Neural cell (in vitro differentiated cells): ENCODE measurements at regions not wholly inside any gene's neighbourhood (a gene's known extent, or its start where the extent isn't known, plus 50 kb on each side); places are given as distances from the start of the nearest gene placed in this dataset.

Experiments used
- EP300 ChIP-seq: fragments of 450-650 bp; conservative IDR thresholded peaks from 2 replicates; pipeline ENCODE4 v1.6.1; 2014; ENCODE audit warnings: antibody characterized with exemption, mild to moderate bottlenecking, moderate library complexity; ENCODE audit not compliant: poor library complexity, severe bottlenecking
- EZH2 ChIP-seq: fragments of 200-600, 300-800 bp; shearing (Covaris generic), sonication (generic); IDR thresholded peaks from 2 replicates; pipeline ENCODE4 v1.6.1; 2014; ENCODE audit warnings: antibody characterized with exemption, low read length, borderline replicate concordance, mild to moderate bottlenecking; ENCODE audit not compliant: insufficient read depth, poor library complexity, severe bottlenecking
- SMC3 ChIP-seq: fragments of 450-650 bp; conservative IDR thresholded peaks from 2 replicates; pipeline ENCODE4 v1.6.1; 2014; ENCODE audit warnings: antibody characterized with exemption, mild to moderate bottlenecking, moderate library complexity; ENCODE audit not compliant: poor library complexity
- TF ChIP-seq, protein P1 (sequence below): fragments of 450-650 bp; IDR thresholded peaks from 2 replicates; pipeline ENCODE4 v1.5.1; 2014; ENCODE audit warnings: antibody characterized with exemption, mild to moderate bottlenecking, moderate library complexity; ENCODE audit not compliant: poor library complexity, severe bottlenecking

DNA sequence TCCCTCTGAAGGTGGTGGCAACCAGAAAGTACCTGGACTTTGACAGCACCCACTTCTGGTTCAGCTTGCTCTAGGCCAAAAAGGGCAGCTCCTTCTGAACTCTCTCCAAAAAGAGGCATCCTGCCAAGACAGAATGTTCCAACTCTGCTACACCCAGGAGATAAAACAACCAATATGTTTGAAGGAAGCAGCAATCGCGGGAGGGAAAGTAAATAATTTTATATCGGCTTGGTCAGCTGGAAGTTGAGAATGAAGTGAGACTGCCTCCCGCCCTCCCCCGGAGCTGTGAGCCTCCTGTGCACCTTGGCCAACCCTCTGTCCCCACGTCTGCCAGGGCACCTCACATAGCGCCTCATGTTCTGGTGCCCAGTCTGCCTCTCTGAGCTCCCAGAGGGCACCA is 130.3 kb upstream of the ATP1A1 start:
- TF ChIP-seq, protein P1, sequence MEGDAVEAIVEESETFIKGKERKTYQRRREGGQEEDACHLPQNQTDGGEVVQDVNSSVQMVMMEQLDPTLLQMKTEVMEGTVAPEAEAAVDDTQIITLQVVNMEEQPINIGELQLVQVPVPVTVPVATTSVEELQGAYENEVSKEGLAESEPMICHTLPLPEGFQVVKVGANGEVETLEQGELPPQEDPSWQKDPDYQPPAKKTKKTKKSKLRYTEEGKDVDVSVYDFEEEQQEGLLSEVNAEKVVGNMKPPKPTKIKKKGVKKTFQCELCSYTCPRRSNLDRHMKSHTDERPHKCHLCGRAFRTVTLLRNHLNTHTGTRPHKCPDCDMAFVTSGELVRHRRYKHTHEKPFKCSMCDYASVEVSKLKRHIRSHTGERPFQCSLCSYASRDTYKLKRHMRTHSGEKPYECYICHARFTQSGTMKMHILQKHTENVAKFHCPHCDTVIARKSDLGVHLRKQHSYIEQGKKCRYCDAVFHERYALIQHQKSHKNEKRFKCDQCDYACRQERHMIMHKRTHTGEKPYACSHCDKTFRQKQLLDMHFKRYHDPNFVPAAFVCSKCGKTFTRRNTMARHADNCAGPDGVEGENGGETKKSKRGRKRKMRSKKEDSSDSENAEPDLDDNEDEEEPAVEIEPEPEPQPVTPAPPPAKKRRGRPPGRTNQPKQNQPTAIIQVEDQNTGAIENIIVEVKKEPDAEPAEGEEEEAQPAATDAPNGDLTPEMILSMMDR: no peak
- no peak for TF ChIP-seq EP300
- no peak for TF ChIP-seq SMC3
- TF ChIP-seq EZH2: no peak
